Fibroblast of gingiva (primary cell): ENCODE measurements at regions not wholly inside any gene's neighbourhood (a gene's known extent, or its start where the extent isn't known, plus 50 kb on each side); places are given as distances from the start of the nearest gene placed in this dataset.

Source experiments
- DNase-seq: peaks from one replicate; pipeline ENCODE4 v3.0.0-alpha.2; 2011; ENCODE audit warnings: low read depth

- no peak for DNase-seq
Observed at GRCh38 chr20:60274717-60275116, 316.5 kb downstream of the CDH26 start.

DNA sequence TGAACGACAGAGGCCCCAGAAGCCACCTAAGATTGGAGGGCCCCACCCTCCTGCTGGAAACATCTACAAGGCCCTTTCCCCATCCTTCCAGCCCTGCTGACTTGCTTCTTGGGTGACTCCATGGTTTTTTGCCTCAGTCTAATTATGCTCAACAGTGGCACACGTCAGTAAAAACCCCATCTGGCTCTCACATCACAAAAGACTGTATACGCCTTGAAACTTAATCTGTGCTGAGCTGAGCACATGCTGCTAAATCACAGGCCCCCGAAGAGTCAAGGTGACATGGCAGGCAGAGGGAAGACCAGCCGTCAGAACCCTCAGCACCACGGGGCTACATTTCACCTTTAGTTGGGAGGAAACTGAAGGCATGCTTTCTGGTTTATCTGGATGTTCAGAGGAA, 323.1 kb downstream of the CDH26 start:
- DNase-seq = no peak

DNA sequence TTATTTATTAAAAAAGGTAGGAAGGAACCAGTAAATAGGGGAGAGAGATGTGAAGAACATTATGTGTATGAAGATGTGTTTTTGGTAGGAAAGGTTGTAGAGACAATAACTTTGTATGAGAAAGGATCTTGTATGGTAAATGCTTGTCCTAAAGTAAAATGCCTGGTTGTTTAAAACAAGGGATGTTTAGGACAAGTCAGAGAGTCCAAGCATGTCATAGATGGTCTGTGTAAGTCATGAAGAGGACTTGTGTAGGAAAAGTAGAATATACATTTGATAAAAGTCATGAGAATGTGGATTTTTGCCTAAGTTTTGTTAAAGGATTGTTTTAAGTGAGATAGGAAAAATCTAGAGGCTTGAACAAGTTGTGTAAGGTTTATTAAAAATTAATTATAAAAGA, 325.1 kb downstream of the CDH26 start:
- DNase-seq = no peak

DNA sequence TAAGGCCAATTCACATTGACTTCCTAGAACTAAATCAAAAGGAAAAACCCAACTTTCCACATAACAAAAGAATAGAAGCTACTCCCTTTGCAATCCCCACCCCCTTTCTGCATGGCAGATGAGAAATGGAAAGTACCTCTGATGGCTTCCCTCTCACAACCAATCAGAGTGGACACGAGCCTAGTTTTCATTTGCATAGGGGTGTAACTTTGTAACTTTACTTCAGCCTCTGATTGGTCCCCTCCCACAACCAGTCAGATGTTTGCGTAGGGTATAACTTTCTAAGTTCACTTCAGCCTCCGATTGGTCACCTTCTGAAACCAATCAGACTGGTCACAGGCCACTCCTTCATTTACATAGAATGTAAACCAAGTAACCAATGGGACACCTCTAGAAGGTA, 328.5 kb downstream of the CDH26 start:
- no peak for DNase-seq

DNA sequence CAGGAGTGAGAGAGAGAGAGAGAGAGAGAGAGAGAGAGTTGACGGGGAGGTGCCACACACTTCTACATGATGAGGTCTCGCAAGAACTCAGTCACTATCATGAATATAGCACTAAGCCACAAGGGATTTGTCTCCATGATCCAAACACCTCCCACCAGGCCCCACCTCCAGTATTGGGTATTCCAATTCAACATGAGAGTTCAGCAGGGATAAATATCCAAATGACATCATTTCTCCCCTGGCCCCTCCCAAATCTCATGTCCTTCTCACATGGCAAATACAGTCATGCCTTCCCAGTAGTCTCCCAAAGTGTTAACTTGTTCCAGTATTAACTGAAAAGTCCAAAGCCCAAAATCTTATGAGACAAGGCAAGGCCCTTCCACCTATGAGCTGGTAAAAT, 330.7 kb downstream of the CDH26 start:
- no peak for DNase-seq

- DNase-seq = no peak
Observed at GRCh38 chr20:60292001-60292520, 333.8 kb downstream of the CDH26 start.

GRCh38 chr20:60294632-60295031, 336.4 kb downstream of the CDH26 start:
- no peak for DNase-seq

GRCh38 chr20:60295214-60295613, 337.0 kb downstream of the CDH26 start:
- no peak for DNase-seq

DNA sequence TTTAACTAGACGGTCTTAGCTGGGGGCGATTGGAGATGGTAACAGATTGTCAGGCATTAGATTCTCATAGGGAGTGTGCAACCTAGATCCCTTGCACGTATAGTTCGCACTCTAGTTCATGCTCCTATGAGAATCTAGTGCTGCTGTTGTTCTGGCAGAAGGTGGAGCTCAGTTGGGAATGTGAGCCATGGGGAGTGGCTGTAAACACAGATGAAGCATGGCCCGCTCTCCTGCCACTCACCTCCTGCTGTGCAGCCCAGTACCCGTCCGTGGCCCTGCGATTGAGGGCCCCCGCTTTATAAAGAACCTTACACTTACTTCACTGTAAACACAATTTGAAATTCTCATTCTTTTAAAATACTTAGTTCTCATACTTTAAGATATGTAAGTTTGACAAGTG, 339.4 kb downstream of the CDH26 start:
- DNase-seq = no peak

- no peak for DNase-seq
Observed at GRCh38 chr20:60298647-60299046, 340.4 kb downstream of the CDH26 start.

GRCh38 chr20:60299951-60300350, 341.7 kb downstream of the CDH26 start:
- DNase-seq = no peak

DNA sequence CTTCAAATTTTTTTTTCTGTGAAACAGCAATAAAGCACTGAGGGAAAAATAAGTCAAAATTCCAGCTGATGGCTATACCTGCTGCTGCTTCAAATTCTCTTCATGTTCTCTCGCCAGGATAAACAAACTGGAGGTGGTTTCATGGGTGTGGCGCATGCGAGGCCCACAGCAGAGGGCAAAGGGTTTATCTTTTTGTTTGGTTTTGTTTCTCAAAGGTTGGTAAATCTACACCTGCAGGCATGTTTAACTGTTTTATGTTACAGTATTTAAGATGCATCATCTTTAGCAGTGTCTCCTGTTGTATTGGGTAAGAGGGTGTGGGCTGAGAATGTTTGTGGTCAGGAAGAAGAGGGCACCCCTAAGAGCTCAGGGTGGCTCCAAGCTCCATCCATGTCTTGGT, 342.2 kb downstream of the CDH26 start:
- DNase-seq = no peak

DNA sequence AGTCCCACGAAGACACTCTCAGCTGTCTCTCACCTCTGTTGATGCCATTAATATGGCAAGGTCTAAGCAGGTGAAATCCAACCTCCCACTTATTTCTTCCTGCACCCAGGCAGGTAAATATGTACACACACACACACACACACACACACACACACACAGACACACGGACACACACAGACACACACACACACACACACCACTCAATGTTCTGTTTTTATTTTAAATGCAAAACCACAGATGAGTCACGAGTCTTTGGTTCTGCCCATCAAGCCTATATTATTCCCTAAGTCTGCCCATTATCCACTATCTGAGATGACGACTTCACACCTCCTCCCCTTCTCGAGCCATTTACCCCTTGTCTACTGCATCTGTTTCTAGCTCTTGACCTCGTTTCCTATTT, 344.7 kb downstream of the CDH26 start:
- DNase-seq = no peak

- DNase-seq = no peak
Observed at GRCh38 chr20:60304026-60304590, 345.9 kb downstream of the CDH26 start.

DNA sequence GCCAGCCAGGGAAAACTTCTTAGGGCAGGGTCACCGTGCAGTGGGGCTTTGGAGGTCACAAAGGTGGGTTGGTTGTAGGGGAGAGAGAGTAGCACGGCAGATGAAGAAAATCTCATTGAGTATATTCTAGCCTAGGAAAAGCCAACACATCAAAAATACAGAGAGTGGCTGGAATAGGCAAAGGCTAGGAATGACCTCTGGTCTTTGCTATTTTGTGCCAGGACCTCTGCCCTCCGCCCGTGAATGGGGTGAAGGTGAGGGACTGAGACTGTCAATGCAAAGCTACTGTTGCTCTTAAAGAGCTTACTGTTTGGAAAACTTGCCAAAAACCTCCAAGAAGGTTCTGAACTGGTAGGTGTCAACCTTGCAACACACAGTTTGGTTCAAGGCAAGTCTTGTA, 346.7 kb downstream of the CDH26 start:
- DNase-seq = no peak

GRCh38 chr20:60306105-60306504, 347.9 kb downstream of the CDH26 start:
- no peak for DNase-seq

DNA sequence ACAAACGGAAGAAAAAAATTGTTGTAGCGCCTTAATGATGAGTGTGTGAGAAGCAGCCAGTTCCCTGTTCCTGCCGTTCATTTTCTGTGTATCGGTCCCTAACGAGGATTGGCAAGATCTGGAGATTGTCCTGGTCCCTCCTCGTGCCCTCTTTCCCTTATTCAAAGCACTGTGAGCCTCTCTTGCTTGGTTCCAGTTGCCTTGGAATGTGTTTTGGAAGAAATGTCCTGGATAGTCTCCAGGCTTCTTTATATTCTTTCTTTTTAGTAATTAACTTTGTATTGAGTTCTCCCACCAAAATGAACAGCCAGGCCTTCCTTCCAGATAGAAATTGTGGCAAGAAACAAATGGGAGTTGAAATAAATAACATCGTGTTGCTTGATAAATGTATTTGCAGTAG, 348.3 kb downstream of the CDH26 start:
- no peak for DNase-seq

GRCh38 chr20:60310560-60311349, 352.5 kb downstream of the CDH26 start:
- DNase-seq = no peak

- DNase-seq = no peak
Observed at GRCh38 chr20:60313191-60313590, 355.0 kb downstream of the CDH26 start.

DNA sequence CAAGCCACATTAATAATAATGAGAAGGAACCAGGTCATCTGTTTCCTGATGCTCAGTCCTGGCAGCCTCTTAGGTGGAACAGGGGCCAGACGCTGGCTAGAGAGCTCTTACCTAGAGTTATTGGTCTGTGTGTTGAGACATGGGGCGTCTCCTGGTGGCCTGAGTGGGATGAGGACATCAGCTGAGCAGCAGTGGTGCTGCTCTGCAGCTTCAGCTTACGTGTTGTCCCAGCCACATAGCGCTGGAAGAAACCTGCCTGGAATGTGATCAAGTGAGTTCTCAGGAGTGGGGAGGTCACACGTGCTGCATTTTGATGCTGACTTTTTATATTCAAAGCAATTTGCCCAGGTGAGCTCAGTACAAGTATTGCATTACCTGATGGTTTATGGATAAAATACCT, 355.4 kb downstream of the CDH26 start:
- DNase-seq = no peak

DNA sequence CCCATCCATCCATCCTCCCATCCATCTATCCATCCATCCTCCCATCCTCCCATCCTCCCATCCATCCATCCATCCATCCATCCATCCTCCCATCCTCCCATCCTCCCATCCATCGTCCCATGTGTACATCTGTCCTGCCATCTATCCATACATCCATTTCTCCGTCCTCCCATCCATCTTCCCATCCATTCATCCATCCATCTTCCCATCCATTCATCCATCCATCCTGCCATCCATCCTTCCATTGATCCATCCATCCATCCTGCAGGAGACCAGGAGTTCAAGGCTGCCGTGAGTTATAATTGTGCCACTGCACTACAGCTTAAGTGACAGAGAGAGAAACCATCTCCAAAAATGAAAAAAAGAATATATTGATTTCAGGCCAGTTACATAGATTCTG, 356.5 kb downstream of the CDH26 start:
- DNase-seq = no peak

GRCh38 chr20:60316476-60317158, 358.4 kb downstream of the CDH26 start:
- no peak for DNase-seq

- DNase-seq = no peak
Observed at GRCh38 chr20:60317401-60317800, 359.2 kb downstream of the CDH26 start.
